Astrocyte (in vitro differentiated cells and primary cell): ENCODE measurements at regions not wholly inside any gene's neighbourhood (a gene's known extent, or its start where the extent isn't known, plus 50 kb on each side); places are given as distances from the start of the nearest gene placed in this dataset.

Source experiments
- DNase-seq: peaks from one replicate; pipeline ENCODE4 v3.0.0-alpha.2; 2010; ENCODE audit warnings: low read depth
- FAIRE-seq: peaks from 2 replicates; lab custom pipeline; 2011; peaks lifted over from hg19 to GRCh38; lab: Jason Lieb, UNC
- H2AFZ ChIP-seq: 2 replicates; pipeline ENCODE4 v1.6.0; 2012; ENCODE audit warnings: low read depth, low read length, inconsistent platforms
- H3K27ac ChIP-seq: 2 replicates; pipeline ENCODE4 v1.5.1; 2011; ENCODE audit warnings: low read depth, low read length, inconsistent platforms
- H3K27me3 ChIP-seq: 2 replicates; pipeline ENCODE4 v1.6.0; 2011; ENCODE audit warnings: low read length, inconsistent platforms; ENCODE audit not compliant: insufficient read depth
- H3K36me3 ChIP-seq: 2 replicates; pipeline ENCODE4 v1.5.1; 2011; ENCODE audit warnings: low read length, inconsistent platforms; ENCODE audit not compliant: insufficient read depth
- H3K4me1 ChIP-seq: 2 replicates; pipeline ENCODE4 v1.5.1; 2011; ENCODE audit warnings: low read length, inconsistent platforms; ENCODE audit not compliant: insufficient read depth
- H3K4me2 ChIP-seq: 2 replicates; pipeline ENCODE4 v1.6.0; 2012; ENCODE audit warnings: low read length, inconsistent platforms
- H3K4me3 ChIP-seq: 2 replicates; pipeline ENCODE4 v1.5.1; 2011; ENCODE audit warnings: low read depth, mild to moderate bottlenecking, low read length, inconsistent platforms; ENCODE audit not compliant: insufficient read depth
- H3K79me2 ChIP-seq: 2 replicates; pipeline ENCODE4 v1.6.0; 2012; ENCODE audit warnings: mild to moderate bottlenecking, low read length, inconsistent platforms; ENCODE audit not compliant: insufficient read depth
- H3K9ac ChIP-seq: 2 replicates; pipeline ENCODE4 v1.6.0; 2012; ENCODE audit warnings: mild to moderate bottlenecking, low read length, inconsistent platforms
- H3K9me3 ChIP-seq: 2 replicates; pipeline ENCODE4 v1.5.1; 2012; ENCODE audit warnings: low read depth, mild to moderate bottlenecking, low read length, inconsistent platforms; ENCODE audit not compliant: insufficient read depth
- H4K20me1 ChIP-seq: 2 replicates; pipeline ENCODE4 v1.6.0; 2012; ENCODE audit warnings: low read length, inconsistent platforms; ENCODE audit not compliant: insufficient read depth
- H3K27ac Mint-ChIP-seq: one replicate; pipeline ENCODE4 v1.8.0; 2021; ENCODE audit warnings: mild to moderate bottlenecking, mixed read lengths; ENCODE audit not compliant: unreplicated experiment
- H3K27me3 Mint-ChIP-seq: one replicate; pipeline ENCODE4 v1.8.0; 2021; ENCODE audit warnings: low read depth, mixed read lengths; ENCODE audit not compliant: unreplicated experiment
- H3K36me3 Mint-ChIP-seq: one replicate; pipeline ENCODE4 v1.8.0; 2021; ENCODE audit warnings: low read depth, mixed read lengths; ENCODE audit not compliant: unreplicated experiment
- H3K4me1 Mint-ChIP-seq: one replicate; pipeline ENCODE4 v1.8.0; 2021; ENCODE audit warnings: low read depth, mixed read lengths; ENCODE audit not compliant: unreplicated experiment
- H3K4me3 Mint-ChIP-seq: one replicate; pipeline ENCODE4 v1.8.0; 2021; ENCODE audit warnings: mild to moderate bottlenecking, moderate library complexity, mixed read lengths; ENCODE audit not compliant: unreplicated experiment
- H3K9me3 Mint-ChIP-seq: one replicate; pipeline ENCODE4 v1.8.0; 2021; ENCODE audit warnings: mild to moderate bottlenecking, mixed read lengths; ENCODE audit not compliant: unreplicated experiment
- CTCF ChIP-seq: IDR thresholded peaks from 2 replicates; pipeline ENCODE4 v1.5.1; 2011; ENCODE audit warnings: low read depth, mild to moderate bottlenecking, inconsistent platforms, low read length, moderate library complexity; ENCODE audit not compliant: insufficient read depth
- EZH2 ChIP-seq: IDR thresholded peaks from 2 replicates; pipeline ENCODE4 v1.6.1; 2012; ENCODE audit warnings: mild to moderate bottlenecking, low read length, inconsistent platforms; ENCODE audit not compliant: insufficient read depth

GRCh38 chr16:24488045-24488444 lies 51.3 kb upstream of the RBBP6 start:
- Histone ChIP-seq H3K79me2 (no peaks in the 10 kb centered on the region), H2AFZ (no peak overlapping the region), H3K4me1 (no peaks in the 10 kb centered on the region), H3K4me2 (no peak overlapping the region), H3K9ac (no peak overlapping the region), H3K4me3 (no peak overlapping the region), H3K27ac (no peak overlapping the region), H3K27me3 (no peaks in the 10 kb centered on the region), H4K20me1 (no peaks in the 10 kb centered on the region), H3K9me3 (no peaks in the 10 kb centered on the region), H3K36me3 (no peaks in the 10 kb centered on the region)
- Mint-ChIP-seq H3K36me3 (no peaks in the 10 kb centered on the region), H3K27me3 (no peaks in the 10 kb centered on the region), H3K4me3 (no peak overlapping the region), H3K9me3 (peaks cover 10% of the 10 kb centered on the region), H3K27ac (no peak overlapping the region), H3K4me1 (no peaks in the 10 kb centered on the region)
- no peak for FAIRE-seq
- TF ChIP-seq CTCF (no peak), EZH2 (no peak)
- DNase-seq: no peak
